HepG2 (cell line): ENCODE measurements at regions not wholly inside any gene's neighbourhood (a gene's known extent, or its start where the extent isn't known, plus 50 kb on each side); places are given as distances from the start of the nearest gene placed in this dataset.

Source experiments
- MXI1 ChIP-seq: IDR thresholded peaks from 3 replicates; pipeline ENCODE4 v1.6.1; 2012; ENCODE audit warnings: low read depth, low read length, inconsistent platforms, borderline replicate concordance
- PAF1 ChIP-seq: IDR thresholded peaks from 2 replicates; pipeline ENCODE4 v1.6.1; 2016; ENCODE audit warnings: missing genetic modification reagents, missing compliant biosample characterization
- PAX8 ChIP-seq: sonication (generic); formaldehyde crosslinking; IDR thresholded peaks from 2 replicates; pipeline ENCODE4 v1.8.0; 2022; ENCODE audit warnings: mild to moderate bottlenecking, missing genetic modification reagents, borderline replicate concordance
- POLR2A ChIP-seq, 2 experiments: IDR thresholded peaks; 2 replicates each; pipeline ENCODE4 v1.6.1; 2011; ENCODE audit warnings: low read depth in 2 of 2, low read length in 2 of 2, mild to moderate bottlenecking in 1 of 2, moderate library complexity in 1 of 2; ENCODE audit not compliant: insufficient read depth in 1 of 2
- ZBTB21 ChIP-seq: sonication (generic); formaldehyde crosslinking; IDR thresholded peaks from 2 replicates; pipeline ENCODE4 v1.4.0; 2020; ENCODE audit warnings: missing genetic modification reagents
- ZBTB3 ChIP-seq: sonication (generic); formaldehyde crosslinking; IDR thresholded peaks from 2 replicates; pipeline ENCODE4 v1.4.0; 2020; ENCODE audit warnings: low read depth, mild to moderate bottlenecking, moderate library complexity, missing genetic modification reagents, borderline replicate concordance
- ZNF468 ChIP-seq: sonication (generic); formaldehyde crosslinking; IDR thresholded peaks from 2 replicates; pipeline ENCODE4 v1.8.0; 2022; ENCODE audit warnings: mild to moderate bottlenecking, moderate library complexity, missing genetic modification reagents
- ZNF552 ChIP-seq: sonication (generic); formaldehyde crosslinking; IDR thresholded peaks from 2 replicates; pipeline ENCODE4 v1.9.0; 2022; ENCODE audit warnings: missing genetic modification reagents, mild to moderate bottlenecking, borderline replicate concordance
- TF ChIP-seq, protein P1 (sequence below): sonication (generic); formaldehyde crosslinking; IDR thresholded peaks from 2 replicates; pipeline ENCODE4 v1.5.0; 2020; ENCODE audit warnings: mild to moderate bottlenecking, missing genetic modification reagents, moderate library complexity
- TF ChIP-seq, protein P2 (sequence below): sonication (generic); formaldehyde crosslinking; IDR thresholded peaks from 2 replicates; pipeline ENCODE4 v1.4.0; 2020; ENCODE audit warnings: missing genetic modification reagents, borderline replicate concordance
- TF ChIP-seq, protein P3 (sequence below): IDR thresholded peaks from 2 replicates; pipeline ENCODE4 v1.6.1; 2016; ENCODE audit warnings: missing compliant biosample characterization, missing genetic modification reagents, borderline replicate concordance
- TF ChIP-seq, protein P4 (sequence below), 2 experiments: sonication (generic) in 1 of 2; formaldehyde crosslinking in 1 of 2; IDR thresholded peaks; 2 replicates each; pipeline versions ENCODE4 v1.4.0 to v1.6.1; 2018 to 2020; ENCODE audit warnings: missing genetic modification reagents in 2 of 2, borderline replicate concordance in 1 of 2, low read depth in 1 of 2, mild to moderate bottlenecking in 1 of 2, missing biosample characterization in 1 of 2
- TF ChIP-seq, protein P5 (sequence below): sonication (generic); formaldehyde crosslinking; IDR thresholded peaks from 2 replicates; pipeline ENCODE4 v1.8.0; 2022; ENCODE audit warnings: mild to moderate bottlenecking, missing genetic modification reagents, borderline replicate concordance
- TF ChIP-seq, protein P6 (sequence below): sonication (generic); formaldehyde crosslinking; IDR thresholded peaks from 2 replicates; pipeline ENCODE4 v1.5.0; 2020; ENCODE audit warnings: mild to moderate bottlenecking, missing genetic modification reagents

DNA sequence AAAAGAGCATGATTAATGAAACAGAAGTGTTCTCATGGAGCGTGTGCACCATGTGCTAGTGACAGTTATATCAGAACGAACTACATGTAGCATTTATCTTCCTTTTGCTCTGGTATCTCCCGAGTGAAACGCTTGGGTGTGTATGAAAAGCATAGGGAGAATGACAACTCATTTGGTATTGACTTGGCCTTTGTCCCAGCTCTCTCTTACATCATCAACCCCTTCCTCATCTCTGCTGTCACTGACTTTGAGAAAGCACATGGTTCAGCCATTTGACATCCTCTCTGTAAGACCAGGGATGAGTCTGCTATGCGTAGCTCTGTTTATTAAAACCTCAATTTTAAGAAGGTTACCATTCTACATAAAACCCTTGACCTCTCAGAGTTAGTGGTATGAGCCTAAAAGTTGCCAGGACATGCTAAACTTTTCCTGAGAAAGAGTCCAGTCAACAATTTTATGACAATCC, 201.0 kb downstream of the NRIP1 start (continued):
- TF ChIP-seq PAX8 (CRISPR knock-in tag) (no peak), POLR2A (IDR thresholded peaks at IDR 0.05; ENCODE audit: insufficient read depth in 1 of 2, low read depth in 2 of 2, low read length in 2 of 2) (no peak), ZNF468 (CRISPR knock-in tag) (no peak), ZBTB21 (CRISPR knock-in tag) (peak; percentile 93), PAF1 (CRISPR knock-in tag) (no peak), ZNF552 (CRISPR knock-in tag) (no peak), ZBTB3 (no peak), MXI1 (peak; percentile 79; the same call in 1 of the 3 replicates)
- TF ChIP-seq, protein P1, sequence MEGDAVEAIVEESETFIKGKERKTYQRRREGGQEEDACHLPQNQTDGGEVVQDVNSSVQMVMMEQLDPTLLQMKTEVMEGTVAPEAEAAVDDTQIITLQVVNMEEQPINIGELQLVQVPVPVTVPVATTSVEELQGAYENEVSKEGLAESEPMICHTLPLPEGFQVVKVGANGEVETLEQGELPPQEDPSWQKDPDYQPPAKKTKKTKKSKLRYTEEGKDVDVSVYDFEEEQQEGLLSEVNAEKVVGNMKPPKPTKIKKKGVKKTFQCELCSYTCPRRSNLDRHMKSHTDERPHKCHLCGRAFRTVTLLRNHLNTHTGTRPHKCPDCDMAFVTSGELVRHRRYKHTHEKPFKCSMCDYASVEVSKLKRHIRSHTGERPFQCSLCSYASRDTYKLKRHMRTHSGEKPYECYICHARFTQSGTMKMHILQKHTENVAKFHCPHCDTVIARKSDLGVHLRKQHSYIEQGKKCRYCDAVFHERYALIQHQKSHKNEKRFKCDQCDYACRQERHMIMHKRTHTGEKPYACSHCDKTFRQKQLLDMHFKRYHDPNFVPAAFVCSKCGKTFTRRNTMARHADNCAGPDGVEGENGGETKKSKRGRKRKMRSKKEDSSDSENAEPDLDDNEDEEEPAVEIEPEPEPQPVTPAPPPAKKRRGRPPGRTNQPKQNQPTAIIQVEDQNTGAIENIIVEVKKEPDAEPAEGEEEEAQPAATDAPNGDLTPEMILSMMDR (CRISPR knock-in tag): no peak
- TF ChIP-seq, protein P2, sequence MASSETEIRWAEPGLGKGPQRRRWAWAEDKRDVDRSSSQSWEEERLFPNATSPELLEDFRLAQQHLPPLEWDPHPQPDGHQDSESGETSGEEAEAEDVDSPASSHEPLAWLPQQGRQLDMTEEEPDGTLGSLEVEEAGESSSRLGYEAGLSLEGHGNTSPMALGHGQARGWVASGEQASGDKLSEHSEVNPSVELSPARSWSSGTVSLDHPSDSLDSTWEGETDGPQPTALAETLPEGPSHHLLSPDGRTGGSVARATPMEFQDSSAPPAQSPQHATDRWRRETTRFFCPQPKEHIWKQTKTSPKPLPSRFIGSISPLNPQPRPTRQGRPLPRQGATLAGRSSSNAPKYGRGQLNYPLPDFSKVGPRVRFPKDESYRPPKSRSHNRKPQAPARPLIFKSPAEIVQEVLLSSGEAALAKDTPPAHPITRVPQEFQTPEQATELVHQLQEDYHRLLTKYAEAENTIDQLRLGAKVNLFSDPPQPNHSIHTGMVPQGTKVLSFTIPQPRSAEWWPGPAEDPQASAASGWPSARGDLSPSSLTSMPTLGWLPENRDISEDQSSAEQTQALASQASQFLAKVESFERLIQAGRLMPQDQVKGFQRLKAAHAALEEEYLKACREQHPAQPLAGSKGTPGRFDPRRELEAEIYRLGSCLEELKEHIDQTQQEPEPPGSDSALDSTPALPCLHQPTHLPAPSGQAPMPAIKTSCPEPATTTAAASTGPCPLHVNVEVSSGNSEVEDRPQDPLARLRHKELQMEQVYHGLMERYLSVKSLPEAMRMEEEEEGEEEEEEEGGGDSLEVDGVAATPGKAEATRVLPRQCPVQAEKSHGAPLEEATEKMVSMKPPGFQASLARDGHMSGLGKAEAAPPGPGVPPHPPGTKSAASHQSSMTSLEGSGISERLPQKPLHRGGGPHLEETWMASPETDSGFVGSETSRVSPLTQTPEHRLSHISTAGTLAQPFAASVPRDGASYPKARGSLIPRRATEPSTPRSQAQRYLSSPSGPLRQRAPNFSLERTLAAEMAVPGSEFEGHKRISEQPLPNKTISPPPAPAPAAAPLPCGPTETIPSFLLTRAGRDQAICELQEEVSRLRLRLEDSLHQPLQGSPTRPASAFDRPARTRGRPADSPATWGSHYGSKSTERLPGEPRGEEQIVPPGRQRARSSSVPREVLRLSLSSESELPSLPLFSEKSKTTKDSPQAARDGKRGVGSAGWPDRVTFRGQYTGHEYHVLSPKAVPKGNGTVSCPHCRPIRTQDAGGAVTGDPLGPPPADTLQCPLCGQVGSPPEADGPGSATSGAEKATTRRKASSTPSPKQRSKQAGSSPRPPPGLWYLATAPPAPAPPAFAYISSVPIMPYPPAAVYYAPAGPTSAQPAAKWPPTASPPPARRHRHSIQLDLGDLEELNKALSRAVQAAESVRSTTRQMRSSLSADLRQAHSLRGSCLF (CRISPR knock-in tag): no peak
- TF ChIP-seq, protein P3, sequence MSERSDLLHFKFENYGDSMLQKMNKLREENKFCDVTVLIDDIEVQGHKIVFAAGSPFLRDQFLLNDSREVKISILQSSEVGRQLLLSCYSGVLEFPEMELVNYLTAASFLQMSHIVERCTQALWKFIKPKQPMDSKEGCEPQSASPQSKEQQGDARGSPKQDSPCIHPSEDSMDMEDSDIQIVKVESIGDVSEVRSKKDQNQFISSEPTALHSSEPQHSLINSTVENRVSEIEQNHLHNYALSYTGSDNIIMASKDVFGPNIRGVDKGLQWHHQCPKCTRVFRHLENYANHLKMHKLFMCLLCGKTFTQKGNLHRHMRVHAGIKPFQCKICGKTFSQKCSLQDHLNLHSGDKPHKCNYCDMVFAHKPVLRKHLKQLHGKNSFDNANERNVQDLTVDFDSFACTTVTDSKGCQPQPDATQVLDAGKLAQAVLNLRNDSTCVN (CRISPR knock-in tag): no peak
- TF ChIP-seq, protein P4, sequence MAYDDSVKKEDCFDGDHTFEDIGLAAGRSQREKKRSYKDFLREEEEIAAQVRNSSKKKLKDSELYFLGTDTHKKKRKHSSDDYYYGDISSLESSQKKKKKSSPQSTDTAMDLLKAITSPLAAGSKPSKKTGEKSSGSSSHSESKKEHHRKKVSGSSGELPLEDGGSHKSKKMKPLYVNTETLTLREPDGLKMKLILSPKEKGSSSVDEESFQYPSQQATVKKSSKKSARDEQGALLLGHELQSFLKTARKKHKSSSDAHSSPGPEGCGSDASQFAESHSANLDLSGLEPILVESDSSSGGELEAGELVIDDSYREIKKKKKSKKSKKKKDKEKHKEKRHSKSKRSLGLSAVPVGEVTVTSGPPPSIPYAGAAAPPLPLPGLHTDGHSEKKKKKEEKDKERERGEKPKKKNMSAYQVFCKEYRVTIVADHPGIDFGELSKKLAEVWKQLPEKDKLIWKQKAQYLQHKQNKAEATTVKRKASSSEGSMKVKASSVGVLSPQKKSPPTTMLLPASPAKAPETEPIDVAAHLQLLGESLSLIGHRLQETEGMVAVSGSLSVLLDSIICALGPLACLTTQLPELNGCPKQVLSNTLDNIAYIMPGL (CRISPR knock-in tag; IDR thresholded peaks at IDR 0.05; ENCODE audit: borderline replicate concordance in 1 of 2, low read depth in 1 of 2): peak; percentile 2 to 7; a peak in 2 of 4 replicates
- TF ChIP-seq, protein P5, sequence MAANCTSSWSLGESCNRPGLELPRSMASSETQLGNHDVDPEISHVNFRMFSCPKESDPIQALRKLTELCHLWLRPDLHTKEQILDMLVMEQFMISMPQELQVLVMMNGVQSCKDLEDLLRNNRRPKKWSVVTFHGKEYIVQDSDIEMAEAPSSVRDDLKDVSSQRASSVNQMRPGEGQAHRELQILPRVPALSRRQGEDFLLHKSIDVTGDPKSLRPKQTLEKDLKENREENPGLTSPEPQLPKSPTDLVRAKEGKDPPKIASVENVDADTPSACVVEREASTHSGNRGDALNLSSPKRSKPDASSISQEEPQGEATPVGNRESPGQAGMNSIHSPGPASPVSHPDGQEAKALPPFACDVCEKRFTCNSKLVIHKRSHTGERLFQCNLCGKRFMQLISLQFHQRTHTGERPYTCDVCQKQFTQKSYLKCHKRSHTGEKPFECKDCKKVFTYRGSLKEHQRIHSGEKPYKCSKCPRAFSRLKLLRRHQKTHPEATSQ (CRISPR knock-in tag): 0 out of 2 replicates have a peak, but pooled peaks have one; percentile 43
- TF ChIP-seq, protein P6, sequence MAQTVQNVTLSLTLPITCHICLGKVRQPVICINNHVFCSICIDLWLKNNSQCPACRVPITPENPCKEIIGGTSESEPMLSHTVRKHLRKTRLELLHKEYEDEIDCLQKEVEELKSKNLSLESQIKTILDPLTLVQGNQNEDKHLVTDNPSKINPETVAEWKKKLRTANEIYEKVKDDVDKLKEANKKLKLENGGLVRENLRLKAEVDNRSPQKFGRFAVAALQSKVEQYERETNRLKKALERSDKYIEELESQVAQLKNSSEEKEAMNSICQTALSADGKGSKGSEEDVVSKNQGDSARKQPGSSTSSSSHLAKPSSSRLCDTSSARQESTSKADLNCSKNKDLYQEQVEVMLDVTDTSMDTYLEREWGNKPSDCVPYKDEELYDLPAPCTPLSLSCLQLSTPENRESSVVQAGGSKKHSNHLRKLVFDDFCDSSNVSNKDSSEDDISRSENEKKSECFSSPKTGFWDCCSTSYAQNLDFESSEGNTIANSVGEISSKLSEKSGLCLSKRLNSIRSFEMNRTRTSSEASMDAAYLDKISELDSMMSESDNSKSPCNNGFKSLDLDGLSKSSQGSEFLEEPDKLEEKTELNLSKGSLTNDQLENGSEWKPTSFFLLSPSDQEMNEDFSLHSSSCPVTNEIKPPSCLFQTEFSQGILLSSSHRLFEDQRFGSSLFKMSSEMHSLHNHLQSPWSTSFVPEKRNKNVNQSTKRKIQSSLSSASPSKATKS: 0 out of 2 replicates have a peak, but pooled peaks have one; percentile 34
